OCI-LY7 (cell line): ENCODE measurements at regions not wholly inside any gene's neighbourhood (a gene's known extent, or its start where the extent isn't known, plus 50 kb on each side); places are given as distances from the start of the nearest gene placed in this dataset.

Experiments used
- EZH2phosphoT487 ChIP-seq: fragments of 200-600 bp; sonication (generic); IDR thresholded peaks from 2 replicates; pipeline ENCODE4 v1.6.1; 2018; ENCODE audit warnings: low read depth, borderline replicate concordance, mild to moderate bottlenecking, mixed run types, antibody characterized with exemption, low read length, moderate library complexity, mixed read lengths
- TF ChIP-seq, protein P1 (sequence below): fragments of 200-600 bp; sonication (generic); conservative IDR thresholded peaks from 2 replicates; pipeline ENCODE4 v1.5.1; 2014; ENCODE audit warnings: mild to moderate bottlenecking, antibody characterized with exemption, low read length, moderate library complexity, mixed read lengths

DNA sequence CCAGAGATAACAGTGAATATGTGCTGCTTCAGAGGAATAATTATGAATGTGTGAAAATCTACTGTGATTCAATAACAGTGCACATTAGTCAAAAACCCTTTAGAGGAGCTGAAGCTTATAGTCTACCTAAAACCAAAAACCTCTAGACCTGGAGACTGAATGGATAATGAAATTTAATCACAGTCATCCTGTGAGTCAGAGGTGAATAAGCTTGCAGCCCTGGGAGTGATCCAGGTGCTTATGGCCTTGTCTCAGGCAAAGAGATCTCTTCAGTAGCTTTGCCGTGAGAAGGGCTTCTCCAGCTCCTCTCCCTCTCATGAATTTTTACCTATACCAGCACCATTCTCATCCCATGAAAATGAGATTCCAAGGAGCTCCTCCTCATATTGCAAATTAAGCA lies 81.3 kb upstream of the RGS4 start:
- TF ChIP-seq, protein P1, sequence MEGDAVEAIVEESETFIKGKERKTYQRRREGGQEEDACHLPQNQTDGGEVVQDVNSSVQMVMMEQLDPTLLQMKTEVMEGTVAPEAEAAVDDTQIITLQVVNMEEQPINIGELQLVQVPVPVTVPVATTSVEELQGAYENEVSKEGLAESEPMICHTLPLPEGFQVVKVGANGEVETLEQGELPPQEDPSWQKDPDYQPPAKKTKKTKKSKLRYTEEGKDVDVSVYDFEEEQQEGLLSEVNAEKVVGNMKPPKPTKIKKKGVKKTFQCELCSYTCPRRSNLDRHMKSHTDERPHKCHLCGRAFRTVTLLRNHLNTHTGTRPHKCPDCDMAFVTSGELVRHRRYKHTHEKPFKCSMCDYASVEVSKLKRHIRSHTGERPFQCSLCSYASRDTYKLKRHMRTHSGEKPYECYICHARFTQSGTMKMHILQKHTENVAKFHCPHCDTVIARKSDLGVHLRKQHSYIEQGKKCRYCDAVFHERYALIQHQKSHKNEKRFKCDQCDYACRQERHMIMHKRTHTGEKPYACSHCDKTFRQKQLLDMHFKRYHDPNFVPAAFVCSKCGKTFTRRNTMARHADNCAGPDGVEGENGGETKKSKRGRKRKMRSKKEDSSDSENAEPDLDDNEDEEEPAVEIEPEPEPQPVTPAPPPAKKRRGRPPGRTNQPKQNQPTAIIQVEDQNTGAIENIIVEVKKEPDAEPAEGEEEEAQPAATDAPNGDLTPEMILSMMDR = no peak
- TF ChIP-seq EZH2phosphoT487 = no peak
